HG02759 (cell line): ENCODE measurements at regions not wholly inside any gene's neighbourhood (a gene's known extent, or its start where the extent isn't known, plus 50 kb on each side); places are given as distances from the start of the nearest gene placed in this dataset.

ENCODE experiments used
- ATAC-seq: cut with Tn5 transposase; IDR thresholded peaks from one replicate; pipeline ENCODE4 v1.9.1; 2021; ENCODE audit warnings: mild to moderate bottlenecking, moderate library complexity; ENCODE audit not compliant: unreplicated experiment

DNA sequence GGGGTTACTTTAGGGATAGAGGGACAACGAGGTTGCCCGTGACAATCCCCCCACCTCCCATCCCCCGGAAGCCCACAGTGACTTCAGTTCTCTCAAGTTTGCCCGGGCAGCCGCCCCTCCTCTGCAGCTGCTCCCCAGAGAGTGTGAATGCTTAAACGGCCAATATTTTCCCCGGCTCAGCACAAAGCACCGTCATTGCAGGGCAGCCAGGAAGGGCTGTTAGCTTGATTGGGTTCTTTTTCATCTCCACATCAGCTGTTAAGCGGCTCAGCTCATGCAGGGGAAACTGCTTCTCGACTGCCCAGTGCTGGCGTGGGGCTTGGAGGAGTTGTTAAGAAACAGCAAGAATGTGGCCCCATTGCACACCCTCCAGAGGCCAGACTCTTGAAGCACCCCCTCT lies 120.5 kb upstream of the NCOR2 start:
- no peak for ATAC-seq

DNA sequence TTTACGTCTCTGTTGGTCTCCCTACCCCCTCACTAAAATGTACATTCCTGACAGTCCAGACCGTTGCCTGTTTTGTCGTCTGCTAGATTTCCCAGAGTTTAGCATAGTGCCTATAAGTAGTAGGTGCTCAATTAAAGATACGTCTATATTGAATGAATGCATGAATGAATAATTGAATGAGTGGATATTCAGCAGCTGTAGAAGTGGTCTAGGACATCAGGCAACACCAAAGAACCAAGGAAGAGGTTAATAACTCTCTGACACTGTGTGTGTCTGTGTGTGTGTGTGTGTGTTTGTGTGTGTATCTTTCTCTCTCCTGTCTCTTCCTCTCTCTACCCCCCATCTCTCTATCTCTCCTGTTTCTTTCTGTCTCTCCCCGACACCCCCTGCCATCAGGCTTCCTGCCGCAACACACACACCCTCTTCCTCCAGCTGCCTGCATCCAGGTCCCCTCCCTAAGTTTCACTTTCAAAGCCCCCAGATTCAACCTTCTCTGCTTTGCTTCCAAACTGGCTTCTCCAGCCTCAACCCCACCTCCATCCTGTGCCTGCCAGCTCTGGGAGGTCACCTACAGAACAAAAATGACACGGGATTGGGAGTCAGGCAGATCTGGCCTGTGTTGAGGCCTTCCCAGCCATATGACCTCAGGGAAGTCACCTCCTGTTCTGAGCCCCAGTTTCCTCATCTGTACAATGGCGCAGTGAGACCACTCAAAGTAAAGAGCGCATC lies 119.9 kb upstream of the NCOR2 start:
- no peak for ATAC-seq

DNA sequence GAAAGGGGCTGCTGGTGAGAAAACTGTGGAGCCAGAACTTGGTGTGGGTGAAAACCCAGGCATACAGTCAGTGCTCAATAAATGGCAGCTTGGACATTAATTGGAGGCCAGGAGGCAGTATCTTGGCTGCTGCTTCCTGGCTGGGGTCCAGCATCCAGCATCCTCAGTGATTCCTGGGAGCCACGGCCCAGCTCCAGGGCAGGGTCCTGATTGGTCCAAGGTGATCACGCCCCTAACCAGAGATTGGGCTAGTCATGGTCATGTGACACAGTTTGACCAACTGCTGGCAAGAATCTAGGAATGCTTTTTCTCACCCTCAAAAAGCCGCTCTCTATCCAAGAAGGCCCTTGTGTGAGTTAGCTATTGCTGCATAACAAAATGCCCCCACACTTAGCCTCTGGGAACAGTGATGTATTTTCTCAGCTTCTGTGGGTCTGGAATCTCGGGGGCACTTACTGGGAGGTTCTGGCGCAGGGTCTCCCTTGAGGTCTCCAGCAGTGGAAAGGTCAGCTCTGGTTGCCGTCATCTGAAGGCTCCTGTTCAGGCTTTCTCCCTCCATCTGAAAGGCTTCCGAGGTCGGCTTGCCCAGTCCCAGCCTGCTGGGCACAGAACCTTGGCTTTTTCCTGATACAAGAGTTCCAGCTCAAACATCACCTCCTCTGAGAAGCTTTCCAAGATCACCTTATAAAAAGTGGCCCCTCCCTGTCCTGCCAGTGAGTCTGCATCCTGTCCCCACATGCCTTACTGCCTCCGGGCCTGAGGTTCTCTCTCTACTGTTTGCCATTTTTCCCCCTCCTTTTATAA lies 119.2 kb upstream of the NCOR2 start:
- no peak for ATAC-seq

DNA sequence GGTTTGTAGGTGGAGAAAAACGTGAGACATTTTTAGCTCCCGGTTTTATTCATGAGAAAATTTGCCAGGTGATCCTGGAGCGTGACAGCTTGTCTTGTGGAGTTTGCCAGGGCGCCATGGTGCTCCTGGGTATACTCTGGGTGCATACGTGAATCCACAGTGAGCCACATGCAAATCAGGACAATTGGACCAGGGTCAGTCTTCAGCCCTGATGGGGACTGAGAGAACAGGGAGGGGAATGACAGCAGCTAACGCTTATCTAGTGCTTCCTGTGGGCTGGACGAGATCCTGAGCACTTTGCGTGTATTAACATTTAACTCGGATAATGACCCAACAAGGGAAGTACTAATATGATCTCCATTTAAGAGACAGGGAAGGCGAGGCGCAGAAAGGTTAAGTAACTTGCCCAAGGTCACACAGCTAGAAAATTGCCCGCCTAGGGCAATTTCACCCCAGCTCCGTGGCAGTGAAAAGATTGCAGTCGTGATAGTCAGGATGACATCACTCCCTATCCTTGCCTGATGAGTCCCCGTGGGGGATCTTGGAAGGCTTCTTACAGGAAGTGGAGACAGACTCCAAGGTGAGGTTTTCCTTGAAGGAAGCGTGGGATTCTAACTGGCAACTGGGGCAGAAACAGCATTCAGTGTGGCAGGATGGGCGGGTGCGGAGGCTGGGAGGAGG lies 118.4 kb upstream of the NCOR2 start:
- ATAC-seq, result no peak

DNA sequence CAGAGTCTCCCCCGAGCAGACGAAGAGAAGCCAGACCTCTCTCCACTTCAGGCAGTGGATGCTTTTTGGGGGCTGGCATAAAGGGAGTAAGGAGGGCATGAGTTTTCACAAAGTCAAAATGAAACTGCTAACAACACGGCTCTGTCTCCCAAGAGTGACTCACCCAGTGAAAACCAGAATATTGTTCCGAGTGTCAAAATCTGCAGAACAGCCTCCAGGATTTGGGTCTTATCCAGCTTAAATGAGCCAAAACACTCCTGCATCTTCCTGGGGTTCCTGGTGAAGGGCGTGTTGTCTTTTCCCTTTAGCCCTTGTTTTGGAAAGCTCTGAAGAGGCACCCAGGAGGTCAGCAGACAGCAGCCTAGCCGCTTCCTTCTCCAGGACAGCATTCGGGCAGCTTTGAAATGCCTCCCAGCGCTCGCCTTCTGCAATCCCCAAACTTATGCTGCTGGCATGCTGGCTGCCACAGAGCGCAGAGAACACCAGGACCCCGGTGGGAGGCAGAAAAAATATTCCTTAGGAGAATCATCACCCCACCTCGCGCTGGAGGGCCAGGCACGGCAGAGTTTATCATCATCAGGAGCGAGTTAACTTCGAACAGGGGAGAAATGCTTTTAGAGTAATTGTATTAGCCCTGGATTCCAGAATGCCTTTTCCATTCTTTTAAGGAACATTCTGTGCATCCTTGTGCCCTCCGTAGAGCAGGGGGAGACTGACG lies 117.7 kb upstream of the NCOR2 start:
- ATAC-seq, result no peak

DNA sequence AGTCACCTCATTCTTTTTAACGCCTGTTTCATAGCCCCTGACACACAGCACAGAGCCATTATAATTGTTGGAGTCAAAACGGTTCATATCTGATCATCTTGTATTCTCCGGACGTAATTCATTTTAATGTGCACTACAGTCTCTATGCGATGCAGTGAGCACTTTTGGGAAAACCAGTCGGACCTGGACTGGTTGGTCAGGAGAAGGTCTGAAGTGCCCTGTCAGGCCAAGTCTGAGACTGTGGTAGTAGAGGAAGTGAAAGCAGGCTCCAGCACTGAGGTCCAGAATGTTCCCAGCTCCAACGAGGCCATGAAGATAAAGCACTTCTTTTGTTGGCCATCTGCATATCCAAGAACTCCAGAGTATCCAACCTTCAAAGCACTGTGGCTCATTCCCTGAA lies 117.1 kb upstream of the NCOR2 start:
- ATAC-seq, result no peak

DNA sequence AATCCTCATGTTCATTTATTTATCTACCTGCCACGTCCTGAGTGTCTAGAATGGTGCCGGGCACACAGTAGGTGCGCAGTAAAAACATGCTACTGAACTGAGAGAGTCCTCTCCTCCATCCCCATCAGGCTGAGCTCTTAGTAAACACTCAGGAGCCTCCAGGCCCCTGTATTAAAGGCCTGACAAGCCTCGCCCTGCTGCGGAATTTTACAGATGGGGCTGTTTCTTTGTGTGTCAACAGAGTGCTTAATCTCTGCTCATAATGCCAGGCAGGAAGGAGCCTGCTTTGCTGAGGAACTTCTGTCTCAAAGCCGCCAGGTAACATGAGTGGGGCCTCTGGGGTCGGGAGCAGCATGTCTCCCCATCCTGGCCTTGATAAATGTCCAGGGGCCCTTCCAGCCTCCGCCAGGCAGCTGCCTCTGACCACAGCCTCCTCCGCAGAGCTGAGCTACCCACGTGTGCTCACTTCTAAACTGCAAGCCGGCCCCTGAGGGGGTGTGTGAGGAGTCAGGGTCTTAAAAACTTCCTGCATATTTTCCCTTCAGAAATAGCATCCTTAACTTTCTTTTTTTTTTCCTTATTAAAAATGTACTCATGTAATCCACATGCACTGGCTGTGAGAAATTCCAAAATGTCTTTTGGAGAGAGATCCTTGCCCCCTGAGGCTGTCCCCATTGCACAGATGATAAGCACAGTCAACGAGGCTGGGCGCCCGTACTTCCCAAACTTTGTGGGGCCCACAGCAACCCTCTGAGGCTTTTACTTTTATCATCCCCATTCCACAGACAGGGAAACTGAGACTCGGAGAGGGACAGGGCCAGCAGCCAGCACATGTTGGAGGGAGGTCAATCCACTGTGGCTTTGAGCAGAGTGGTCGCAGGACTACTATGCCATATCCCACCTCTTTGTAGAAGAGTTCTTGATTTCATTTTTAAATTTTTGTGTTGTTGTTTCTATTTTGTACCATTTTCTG lies 116.0 kb upstream of the NCOR2 start:
- no peak for ATAC-seq

DNA sequence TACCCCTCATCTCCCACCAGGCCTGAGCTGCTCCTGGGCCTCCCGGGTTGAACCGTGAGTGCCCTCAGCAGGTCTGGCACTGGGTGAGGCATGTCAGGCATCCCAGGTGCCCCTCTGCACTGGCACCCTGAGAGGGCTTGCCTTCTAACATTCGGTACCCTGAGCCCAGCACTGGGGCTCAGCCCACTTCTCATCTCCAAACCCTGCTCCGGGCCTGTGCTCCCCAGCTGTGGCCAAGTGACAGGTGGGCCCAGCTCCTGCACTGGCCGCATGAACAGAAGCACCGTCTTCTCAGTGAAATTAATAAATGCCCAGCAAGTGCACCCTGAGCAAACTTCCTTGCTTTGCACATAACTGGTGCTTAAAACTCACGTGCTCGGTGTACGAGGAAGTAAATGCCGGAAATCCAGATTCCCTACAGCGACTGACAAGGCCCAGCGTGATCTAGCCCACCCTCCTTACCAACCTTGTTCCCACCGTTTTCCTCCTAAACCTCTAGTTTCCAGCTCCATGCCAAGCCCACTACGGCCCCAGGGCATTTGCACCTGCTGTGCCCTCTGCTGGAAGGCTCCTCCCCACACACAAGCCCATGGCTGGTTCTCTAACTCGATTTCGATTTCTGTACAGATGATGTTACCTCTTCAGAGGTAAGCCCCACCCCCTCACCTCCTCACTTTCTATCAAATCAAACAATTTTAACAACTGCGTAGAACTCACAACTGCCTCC lies 115.2 kb upstream of the NCOR2 start:
- no peak for ATAC-seq

DNA sequence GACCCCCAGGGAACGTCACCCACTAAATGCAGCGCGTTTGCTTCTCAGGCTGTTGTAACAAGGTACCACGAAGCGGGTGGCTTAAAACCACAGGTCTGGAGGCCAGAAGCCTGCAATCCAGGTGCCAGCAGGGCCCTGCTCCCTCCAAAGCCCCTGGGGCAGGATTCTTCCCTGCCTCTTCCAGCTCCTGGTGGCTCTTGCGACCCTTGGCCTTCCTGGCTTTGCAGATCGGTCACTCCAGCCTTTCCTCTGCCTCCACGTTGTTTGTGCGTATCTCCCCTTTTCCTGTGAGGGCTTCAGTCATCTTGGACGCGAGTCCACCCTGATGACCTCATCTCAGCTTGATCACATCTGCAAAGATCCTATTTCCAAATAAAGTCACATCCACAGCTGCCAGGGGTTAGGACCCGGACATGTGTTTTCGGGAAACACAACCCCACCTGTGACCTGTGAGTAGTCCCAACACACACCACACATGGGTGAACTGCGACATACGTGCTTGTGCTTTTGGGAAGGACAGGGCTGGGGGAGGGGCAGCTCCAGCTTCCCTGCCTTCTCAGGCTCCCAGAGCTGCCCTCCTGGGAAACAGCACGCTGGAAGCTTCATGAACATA lies 114.5 kb upstream of the NCOR2 start:
- ATAC-seq, result no peak

DNA sequence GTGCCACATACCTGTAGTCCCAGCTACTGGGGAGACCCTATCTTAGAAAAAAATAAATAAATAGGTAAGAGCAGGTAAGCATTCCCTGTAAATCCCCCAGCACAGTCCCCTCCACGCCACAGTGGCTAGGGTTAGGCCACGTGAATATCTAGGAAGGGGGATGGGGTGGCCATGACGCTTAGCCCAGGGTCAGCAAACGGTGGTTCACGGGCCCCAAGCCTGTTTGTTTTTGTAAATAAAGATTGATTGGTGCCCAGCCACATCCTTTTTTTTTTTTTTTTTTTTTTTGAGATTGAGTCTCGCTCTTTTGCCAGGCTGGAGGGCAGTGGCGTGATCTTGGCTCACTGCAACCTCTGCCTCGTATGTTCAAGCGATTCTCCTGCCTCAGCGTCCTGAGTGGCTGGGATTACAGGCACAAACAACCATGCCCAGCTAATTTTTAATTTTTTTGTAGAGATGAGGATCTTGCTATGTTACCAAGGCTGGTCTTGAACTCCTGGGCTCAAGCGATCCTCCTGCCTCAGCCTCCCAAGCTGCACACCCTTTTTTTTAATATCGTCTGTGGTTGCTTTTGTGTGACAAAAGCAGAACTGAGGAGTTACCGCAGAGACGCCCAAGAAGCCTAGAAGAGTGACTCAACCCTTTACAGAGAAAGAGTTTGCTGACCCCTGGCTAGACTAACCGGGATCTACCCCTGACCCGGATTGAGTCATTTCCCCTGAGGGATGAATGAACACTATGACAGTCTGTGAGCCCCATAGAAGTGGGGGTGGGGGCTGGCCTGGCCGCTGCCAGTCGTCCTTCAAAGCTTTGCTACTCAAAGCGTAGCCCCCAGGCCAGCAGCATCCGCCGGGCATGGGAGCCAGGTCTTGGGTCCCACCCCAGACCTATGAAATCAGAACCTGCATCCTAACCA lies 113.7 kb upstream of the NCOR2 start:
- no peak for ATAC-seq

DNA sequence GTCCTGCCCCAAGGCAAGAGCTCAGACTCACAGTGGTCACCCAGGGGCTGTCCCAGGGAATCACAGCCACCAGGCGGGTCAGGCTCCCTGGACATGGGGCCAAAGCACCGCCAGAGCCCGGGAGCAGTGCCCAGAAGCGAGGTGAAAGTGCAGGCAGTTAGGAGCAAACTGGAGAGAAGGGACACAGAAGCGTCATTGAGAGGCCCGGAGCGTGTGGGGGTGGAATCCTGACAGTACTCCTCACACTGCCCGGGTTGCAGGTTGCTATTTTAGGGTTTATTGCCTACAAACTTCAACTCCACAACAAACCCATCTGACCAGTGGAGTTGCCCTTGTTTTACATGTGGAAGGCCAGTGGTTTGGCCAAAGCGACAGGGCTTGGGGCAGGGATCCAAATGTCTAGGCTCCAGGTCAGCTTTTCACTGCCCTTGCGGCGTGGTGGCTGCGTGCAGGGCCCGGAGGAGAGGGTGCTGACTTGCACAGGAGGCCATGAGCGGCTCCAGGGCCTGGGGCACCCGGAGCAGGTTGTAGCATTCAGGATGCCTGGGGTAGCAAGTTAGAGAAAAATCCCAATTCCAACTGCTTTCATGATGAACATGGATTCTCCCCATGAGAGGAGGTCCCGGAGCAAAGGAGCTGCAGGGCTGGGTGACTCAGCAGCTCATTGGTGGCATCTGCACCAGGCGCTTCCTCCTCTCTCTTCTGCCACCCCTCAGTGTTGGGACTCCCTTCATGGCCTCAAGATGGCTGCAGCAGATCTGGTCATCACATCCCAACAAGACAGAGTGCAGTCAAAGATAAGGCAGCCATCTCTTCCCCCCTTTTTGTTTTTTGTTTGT lies 112.3 kb upstream of the NCOR2 start:
- no peak for ATAC-seq

DNA sequence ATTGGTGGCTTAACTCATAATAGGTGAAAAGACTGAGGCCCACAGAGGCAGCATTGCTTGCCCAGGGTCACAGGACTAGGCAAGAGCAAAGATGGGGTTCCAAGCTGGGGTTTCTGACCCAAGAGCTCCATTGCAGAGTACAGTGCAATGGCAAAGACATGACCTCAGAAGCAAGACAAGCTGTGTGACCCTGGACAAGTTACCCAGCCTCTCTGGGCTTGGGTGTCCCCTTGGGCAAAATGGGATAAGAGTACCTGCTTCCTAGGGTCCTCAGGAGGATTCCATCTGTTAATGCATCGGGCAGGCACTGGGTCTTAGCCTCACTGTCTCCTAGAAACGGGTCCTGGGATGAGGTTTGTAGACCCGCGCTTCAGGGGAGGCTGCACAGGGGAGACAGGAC lies 111.6 kb upstream of the NCOR2 start:
- ATAC-seq, result no peak

DNA sequence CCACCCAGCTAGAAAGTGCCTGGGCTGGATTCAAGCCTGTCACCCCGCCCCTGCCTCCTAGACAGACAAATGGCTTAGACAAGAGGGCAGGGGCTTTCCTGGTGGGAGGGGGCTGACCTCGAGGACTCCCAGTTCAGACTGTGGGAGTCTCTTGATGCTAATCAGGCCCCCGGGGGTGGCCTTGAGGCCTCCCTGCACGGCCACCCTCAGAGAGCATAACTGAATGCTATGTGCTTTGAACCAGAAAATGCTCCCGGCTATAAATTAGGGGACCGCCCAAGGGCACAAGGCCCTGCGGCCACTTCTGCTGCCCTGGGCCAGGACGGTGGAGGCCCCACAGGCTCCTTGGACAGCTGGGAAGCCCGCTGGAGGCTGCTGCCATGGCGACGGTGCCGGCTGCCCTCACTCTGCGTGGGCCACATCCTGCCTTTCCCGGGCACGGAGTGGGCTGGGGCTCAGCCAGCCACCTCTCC lies 111.0 kb upstream of the NCOR2 start:
- no peak for ATAC-seq

DNA sequence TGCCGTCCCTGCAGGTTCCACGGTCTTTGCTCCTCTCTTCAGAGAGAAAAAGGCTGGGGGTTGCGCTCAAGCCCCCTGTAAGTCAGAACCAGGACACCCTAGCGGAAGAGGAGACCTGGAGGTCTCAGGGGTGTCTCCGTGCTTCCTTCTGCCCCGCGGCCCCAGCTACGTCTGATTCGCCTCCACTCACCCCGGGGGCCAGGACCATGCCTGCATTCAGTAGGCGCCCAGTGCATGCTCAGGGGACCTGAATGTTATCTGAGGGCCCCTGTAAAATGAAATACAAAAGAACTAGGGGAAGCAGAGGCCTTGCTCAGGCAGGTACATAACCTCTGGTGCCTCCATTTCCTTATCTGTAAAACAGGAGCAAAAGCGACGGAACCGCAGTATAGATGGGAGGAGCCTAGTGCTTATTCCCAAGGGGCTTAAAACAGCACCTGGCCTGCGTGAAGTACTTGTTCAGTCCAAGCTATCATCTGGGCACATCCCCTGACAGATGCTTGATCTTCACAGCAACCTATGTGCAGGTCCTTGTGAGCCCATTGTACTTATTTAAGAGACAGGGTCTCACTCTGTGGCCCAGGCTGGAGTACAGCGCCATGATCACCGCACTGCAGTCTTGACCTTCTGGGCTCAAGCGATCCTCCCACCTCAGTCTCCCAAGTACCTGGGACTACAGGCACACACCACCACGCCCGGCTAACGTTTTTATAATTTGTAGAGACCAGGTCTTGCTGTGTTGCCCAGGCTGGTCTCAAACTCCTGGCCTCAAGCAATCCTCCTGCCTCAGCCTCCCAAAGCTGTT lies 110.3 kb upstream of the NCOR2 start:
- ATAC-seq, result no peak

DNA sequence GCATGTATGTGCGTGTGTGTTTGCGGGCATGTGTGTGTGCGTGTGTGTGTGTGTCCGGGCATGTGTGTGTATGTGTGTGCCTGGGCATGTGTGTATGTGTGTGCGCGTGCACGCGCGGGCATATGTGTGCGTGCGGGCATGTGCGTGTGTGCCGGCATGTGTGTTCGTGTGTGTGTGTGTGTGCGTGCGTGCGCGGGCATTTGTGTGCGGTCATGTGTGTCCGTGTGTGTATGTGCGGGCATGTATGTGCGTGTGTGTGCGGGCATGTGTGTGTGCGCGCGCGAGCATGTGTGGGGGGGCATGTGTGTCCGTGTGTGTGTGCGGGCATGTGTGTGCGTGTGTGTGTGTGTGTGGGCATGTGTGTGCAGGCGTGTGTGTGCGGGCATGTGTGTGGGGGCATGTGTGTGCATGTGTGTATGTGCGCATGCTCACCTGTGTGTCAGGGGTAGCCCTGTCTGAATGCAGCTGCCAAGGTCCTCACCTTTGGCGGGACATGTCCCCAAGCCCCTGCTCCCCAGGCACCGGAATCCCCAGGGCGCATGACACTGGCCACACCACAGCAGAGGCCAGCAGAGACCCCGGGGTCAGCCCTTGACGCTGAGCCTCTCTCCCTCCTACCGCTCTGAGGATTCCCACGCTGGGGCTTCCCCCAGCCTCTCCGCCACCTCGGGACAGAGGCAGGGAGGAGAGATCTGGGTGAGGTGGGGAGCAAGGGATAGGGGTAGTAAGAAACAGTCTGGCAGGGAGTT lies 109.5 kb upstream of the NCOR2 start:
- ATAC-seq, result no peak
